HG02623 (cell line): ENCODE measurements at regions not wholly inside any gene's neighbourhood (a gene's known extent, or its start where the extent isn't known, plus 50 kb on each side); places are given as distances from the start of the nearest gene placed in this dataset.

Source experiments
- ATAC-seq: cut with Tn5 transposase; IDR thresholded peaks from one replicate; pipeline ENCODE4 v1.9.1; 2021; ENCODE audit warnings: moderate library complexity; ENCODE audit not compliant: unreplicated experiment

DNA sequence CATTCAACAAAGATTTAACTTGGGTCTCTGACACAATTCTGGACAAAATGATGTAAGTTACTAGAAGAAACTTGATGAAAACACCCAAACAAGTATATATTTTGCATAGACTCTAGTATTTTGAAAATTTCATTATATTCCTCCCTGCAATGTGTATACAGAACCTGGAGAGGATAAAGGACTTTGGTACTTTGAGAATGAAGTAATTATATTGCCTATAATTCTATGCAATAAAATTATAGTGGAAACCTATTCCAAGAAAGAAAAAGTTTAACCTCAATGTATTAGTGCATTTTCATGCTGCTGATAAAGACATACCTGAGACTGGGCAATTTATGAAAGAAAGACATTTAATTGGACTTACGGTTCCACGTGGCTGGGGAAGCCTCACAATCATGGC, 1146.1 kb downstream of the KCNT2 start:
- no peak for ATAC-seq

DNA sequence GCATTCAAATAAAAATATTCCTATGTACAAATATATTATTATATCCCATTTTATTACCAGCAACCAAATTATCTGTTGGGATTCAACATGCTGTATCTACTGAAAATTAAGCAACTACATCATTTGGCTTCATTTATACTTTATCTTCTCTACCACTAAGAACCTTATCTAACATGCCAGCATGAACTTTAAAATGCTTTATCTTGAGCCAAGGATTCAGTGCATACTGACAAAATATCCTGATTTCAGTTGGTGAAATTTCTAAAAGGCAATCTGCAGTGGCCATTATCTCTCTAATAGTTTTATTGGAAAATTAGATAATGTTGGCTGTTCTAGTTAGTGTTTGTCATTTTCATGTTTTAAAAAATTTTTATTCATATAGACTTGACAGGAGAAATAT, 1149.9 kb downstream of the KCNT2 start:
- no peak for ATAC-seq

DNA sequence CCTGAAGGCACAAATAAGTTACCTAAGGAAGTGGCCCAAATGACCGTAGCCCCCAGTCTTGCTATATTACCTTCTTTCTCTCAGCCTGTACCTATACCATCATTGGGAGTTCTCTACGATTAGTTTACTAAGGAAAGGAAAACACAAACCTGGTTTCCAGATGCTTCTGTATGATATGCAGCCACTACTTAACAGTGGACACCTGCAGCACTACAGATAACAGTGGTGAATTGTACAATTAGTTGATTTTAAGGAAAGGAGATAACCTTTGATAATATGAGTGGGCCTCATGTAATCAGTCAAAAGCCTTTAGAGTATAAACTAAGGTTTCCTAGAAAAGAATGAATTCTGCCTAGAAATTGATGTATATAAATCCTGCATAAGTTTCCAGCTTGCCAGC, 1157.4 kb downstream of the KCNT2 start:
- no peak for ATAC-seq

DNA sequence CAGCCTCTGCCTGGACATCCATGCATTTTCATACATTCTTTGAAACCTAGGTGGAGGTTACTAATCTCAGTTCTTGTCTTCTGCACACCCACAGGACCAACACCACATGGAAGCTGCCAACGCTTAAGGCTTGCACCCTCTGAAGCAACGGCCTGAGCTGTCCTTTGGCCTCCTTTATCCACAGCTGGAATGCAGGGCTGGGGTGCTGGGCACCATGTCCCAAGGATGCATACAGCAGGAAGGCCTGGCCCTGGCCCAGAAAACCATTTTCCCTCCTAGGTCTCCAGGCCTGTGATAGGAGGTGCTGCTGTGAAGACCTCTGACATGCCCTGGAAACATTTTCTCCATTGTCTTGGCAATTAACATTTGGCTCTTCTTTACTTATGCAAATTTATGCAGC, 1168.6 kb downstream of the KCNT2 start:
- ATAC-seq: no peak

DNA sequence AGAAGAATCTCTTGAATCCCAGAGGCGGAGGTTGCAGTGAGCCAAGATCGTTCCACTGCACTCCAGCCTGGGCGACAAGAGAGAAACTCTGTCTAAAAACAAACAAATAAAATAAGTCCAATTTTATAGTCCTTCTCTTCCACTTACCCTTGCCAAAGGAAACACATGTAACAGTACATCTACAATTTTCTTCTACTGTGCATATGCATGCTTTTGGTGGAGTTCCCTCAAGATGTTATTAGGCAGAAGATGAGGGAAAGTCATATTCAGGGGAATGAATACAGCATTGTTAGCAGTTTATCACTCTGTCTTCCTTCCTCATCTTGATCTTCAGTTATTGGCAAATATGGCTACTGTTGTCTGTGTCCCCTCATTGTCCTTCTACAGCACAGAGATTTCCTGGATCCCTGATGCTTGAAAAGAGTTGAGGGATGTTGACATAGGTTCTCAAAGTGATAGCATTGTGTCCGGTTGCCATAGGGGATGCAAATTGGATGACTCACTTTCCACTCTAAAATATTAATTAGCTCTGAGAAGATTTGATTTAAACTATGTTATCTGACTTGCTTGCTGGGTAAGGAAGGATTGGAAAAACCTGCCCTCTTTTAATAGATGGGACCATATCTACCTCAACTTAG, 1173.6 kb downstream of the KCNT2 start:
- no peak for ATAC-seq

DNA sequence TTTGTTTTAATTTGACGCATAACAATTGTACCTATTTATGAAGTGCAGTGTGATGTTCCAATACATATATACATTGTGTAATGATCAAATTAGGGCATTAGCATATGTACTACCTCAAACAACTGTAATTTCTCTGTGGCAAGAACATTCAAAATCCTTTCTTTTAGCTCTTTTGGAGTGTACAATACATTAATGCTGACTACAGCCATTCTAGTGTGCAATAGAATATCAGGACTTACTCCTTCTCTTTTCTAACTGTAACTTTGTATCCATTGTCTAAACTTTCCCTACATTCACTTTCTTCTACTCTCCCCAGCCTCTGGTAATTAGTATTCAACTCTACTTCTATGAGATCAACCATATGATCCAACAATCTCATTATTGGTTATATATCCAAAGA, 1177.4 kb downstream of the KCNT2 start:
- no peak for ATAC-seq

DNA sequence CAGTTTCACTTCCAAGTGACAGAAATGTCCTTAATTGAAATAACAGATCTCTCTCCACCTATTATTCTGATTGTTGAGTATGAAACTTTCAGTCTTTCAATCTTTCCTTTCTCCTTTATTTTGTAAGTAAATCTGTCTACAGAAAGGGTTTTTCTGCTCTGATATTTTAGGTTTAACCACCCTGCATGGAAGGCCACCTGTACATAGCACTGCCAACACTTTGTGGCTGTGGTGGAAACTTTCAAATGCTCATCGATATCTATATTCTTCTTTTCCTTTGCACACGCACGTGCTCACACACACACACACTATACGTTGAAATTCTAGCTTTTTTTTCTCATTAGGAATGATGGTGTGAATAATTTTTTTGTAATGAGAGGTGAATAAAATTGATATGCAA, 1179.3 kb downstream of the KCNT2 start:
- no peak for ATAC-seq

DNA sequence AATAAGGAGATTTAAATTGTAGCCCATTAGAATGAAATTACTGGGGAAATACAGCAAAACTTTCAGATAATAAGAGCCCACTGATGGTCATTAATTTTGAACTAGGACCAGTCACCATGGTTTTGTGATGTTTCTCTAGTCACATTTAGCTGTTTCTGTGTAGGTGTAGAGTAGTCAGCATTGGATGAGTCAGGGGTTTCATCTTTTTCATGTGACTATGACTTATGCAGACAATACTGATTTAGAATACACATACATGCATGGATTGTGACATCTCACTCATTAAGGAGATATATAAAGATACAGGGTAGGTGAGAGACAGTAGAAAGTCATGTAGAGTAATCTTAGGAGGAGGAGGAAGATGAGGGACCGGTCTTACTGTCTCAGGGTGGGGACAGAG, 1192.7 kb downstream of the KCNT2 start:
- ATAC-seq: no peak

DNA sequence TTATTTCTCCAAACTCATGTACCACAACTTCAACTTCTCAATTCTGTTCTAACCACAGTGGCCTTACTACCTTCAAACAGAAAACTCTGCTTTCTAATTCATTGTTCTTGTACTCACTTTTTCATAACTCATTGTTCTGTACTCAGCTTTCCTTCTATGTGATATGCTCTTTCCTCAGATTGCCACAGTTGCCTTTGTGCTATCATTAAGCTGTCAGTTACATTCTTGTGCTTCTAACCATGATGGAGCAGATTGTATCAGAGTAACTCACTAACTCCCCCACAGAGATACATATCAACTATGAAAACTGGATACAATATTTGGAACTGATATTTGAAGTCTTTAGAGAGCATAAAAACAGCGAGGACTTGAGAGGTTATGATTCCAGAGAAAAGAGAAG, 1213.7 kb downstream of the KCNT2 start:
- ATAC-seq: no peak

DNA sequence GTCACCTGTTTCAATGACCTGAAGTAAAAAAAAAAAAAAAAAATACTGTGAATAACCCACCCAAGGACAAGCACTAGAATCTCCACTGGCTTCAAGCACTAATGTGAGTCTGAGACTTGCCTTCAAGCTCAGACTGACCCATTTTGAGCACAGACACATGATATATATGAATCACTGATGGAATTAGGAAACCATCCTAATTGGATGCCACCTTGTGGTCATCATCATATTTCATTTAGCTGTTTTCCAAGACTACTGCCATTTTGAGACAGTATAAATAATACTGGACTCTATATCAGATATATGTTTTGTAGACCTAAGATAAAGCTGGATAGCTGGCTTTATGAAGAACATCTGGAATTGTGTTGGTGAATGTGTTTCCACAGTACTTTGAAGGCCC, 1232.0 kb downstream of the KCNT2 start:
- ATAC-seq: no peak

DNA sequence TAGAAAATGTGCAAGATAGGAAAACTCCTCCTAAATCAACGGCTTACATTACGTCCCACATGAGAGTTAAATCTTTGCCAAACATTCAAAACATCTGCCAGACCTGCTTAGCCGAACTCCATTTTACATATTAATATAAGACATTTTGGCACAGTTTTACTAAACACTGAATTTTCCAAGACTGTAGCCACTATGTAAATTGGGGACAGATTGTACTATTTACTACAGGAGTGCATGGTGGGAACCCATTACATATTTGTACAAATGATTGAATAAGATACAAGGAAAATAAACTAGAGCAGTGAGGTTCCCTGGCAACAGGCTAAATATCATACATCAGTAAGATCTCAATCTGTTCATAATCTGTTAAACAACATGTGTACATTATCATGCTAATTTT, 1234.4 kb downstream of the KCNT2 start:
- ATAC-seq: no peak

DNA sequence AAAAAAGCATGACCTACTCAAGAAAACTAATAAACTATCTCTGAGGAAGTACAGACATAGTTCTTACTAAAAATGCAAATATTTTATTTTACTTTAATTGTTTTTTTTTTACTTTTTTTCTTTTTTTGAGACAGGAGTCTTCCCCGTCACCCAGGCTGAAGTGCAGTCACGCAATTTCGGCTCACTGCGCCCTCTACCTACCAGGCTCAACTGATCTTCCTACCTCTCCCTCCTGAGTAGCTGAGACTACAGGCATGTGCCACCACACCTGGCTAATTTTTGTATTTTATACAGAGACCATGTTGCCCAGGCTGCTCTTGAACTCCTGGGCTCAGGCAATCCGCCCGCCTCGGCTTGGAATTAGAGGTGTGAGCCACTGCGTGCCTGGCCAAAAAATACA, 1263.1 kb downstream of the KCNT2 start:
- ATAC-seq: no peak

DNA sequence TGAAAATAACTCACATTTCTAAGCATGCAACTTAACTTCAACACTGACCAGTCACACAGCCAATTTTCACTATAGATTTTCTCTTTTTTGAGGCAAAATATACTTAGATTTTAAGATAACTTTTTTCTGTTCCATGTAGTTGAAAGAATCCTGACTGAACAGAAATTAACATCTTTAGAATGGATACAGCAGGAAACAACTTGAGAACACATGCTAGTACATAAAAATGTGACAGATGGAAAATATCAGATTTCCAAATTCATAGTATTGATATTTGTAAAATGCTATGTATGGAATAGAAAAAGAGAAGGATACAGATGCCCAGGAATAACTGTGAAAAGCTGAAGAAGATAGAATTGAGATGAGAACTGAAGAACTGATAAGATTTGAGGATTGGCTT, 1270.6 kb downstream of the KCNT2 start:
- ATAC-seq: no peak

DNA sequence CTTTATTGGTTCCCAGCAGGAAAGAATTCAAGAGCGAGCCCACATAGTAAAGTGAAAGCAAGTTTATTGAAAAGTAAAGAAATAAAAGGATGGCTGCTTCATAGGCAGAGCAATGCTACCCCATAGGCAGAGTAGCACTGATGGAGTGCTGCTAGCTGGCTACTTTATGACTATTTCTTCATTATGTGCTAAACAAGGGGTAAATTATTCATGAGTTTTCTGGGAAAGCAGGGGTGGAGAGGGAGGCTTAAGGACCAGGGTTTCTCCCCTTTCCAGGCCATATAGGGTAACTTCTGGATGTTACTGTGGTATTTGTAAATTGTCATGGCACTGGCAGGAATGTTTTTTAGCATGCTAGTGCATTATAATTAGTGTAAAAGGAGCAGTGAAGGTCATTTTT, 1271.4 kb downstream of the KCNT2 start:
- ATAC-seq: no peak

DNA sequence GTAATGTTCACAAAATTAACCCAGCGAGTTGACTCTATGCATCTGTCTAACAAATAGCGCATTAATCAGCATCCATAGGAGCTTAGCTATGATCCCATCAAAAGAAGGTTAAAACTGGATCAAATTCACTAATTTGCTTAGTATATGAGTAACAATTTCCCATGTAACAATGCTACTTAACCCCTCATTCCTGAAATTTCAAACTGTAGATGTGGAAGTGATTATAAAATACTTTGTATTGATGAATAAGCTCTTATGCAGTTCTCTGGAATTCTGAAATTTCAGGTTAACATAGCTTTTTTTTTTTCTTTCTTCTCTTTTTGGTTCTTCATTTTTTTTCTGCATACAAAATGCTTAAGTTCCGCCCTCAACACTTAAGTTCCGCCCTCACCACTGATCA, 1272.7 kb downstream of the KCNT2 start:
- no peak for ATAC-seq

DNA sequence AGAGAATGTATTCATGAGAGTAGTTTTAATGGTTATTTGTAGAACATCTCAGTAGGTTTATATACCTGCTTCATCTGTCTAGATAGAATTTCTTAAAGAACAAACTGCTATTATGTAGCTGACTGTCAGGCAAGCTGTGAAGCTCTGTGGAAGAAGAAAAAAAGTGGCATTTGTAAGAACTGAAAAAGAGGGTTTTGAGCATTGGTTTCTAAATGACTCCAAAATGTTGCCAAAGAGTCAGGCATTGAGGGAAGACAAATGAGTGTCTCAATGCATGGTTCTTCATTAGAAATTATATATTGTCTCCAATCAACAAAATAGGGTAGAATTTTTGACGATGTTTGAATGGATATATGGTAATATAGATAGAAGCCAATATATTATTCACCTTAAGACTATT, 1276.1 kb downstream of the KCNT2 start:
- ATAC-seq: no peak

DNA sequence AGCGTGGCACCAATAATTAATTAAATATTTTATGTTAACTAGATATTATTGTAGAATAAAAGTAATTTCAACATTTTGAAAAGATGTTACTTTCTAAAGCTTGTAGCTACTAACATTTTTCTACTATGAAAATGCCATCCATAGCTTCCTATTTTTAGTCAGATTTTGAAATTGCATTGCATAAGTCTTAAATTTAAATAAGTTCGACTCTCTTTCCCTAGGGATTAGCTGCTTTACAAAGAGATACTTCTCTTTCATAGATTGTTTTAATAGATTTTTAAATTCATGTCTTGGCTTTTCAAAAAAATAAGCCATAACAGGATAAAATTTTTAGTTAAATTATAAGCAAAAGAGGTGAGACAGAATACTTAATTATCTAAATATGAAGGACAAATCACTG, 1279.6 kb downstream of the KCNT2 start:
- no peak for ATAC-seq

DNA sequence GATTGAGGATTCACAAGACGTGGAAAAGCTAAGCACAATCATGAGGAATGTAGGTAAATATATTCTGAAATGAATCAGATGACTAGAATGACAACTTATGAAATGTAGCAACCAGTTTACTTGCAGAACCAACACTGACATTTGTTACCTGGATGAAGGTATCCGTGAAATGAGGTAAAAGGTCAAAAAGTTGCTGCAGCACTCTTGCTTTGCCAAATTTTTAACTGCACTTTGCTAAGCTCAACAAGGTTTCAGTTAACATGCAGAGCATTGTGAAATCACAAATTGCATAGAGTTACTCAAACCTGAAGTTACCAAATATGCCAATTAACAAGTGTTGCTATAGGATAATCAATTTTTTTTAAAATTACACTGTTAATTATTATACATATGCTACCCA, 1280.1 kb downstream of the KCNT2 start:
- no peak for ATAC-seq

DNA sequence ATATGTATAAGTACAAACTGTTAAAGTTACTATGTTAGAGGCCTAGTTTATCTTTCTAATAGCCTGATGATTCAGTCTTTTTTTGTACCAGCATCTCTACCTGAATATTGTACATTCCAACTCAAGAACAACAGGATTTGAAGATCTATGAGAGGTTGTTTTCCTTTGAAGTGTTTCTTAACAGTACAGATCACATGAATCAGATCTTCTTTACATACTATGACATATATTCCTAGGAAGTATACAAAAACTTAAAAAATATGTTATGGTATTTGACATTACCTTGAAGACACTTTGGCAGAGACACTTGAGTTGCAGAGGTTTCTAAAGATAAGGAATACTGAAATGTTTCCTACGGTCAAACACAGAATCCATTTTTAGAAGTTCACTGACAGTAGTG, 1280.9 kb downstream of the KCNT2 start:
- ATAC-seq: no peak

DNA sequence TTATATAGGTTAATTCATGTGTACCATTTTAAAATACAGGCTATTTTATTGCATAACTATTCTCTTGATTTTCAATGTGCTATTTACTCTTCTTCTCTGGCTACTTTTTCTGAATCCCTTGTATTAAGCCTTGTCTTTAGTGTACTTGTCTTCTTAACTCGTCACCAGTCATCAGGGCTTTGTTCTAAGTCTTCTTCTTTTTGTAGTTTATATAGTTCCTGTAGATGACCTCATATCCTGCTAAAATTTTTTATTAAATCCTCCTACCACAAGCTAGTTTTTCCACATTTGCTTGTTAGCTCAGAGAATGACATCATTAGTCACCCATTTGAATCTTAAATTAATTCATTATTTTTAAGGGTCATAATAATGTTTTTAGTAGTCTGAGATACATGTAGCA, 1281.9 kb downstream of the KCNT2 start:
- no peak for ATAC-seq

DNA sequence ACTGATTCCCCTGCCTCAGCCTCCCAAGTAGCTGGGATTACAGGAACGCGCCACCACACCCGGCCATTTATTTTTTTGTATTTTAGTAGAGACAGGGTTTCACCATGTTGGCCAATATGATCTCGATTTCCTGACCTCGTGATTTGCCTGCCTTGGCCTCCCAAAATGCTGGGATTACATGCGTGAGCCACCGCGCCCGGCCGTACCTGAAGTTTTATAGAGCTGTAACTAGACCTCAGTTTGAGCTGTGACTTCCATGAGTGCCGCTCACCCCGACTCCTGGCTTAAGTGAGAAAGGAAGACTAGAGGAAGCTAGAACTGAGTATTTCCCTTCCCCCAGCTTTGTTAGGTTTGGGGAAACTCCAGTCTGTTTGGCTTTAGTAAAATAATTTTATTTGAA, 1283.1 kb downstream of the KCNT2 start:
- no peak for ATAC-seq

DNA sequence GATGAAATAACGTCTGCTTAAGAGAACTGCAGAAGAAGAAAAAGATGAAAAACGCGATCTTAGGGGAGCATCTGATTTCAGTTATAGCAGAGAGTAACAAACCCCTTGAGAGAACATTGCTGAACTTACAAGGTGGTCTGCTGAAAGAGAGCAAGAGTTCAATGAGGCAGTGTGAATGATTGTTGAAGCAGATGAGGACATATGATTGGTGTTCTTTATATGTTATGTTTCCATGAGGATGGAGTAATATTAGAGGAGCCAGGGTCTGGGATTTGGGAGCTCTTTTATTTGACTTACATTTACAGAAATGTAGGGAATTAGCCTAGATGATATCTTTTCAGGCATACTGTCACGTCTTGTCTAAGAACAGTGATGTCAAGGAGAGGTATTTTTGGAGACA, 1302.0 kb downstream of the KCNT2 start:
- no peak for ATAC-seq

DNA sequence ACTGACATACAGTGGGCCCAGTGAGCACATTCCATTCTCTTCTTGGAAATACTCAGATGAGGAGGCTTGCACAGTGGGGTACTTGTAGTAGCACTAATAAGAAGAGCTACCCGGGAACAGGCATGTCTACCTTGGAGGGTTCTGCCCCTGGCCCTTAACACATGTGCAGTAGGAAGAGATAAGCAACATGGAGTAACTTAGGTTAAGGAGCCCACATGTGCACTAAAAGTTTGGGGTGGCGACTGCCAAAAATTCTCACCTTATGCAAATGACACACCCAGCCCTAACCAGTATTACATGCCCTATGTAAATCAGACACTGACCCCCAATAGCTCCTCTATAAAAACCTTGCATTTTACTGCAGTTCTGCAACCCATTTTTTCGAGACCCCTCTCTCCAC, 1313.3 kb downstream of the KCNT2 start:
- ATAC-seq: no peak

DNA sequence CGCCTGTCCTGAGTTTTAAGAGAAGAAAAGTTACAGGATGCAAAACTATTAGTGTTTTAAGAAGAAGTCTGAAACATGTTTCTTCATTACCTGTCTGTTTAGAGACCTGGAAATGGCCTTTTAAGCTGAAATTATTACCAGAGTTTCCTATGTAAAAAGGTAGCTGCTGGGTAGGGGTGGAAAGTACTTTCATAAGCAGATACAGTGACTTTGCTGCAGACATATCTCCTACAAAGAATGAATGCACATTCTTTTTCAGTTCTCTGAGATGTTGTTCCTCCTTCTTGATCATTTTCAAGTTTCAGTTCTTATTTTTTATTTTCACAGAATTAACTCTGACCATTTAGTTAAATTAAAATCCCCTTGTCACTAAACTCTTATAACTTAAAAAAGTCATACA, 1329.6 kb downstream of the KCNT2 start:
- peak; percentile 49 for ATAC-seq
